ENCODE measurements at regions not wholly inside any gene's neighbourhood (a gene's known extent, or its start where the extent isn't known, plus 50 kb on each side); places are given as distances from the start of the nearest gene placed in this dataset.
A peak's percentile ranks its signal among the peaks of the same experiment; 100 is the strongest.

- H3K4me3 Mint-ChIP-seq = no peak overlapping the region
- no peak for ATAC-seq (replicated peaks in 1 of 2)
Measured at GRCh38 chr2:41414486-41415230, 633.2 kb upstream of the PKDCC start.

GRCh38 chr2:41417511-41417910 lies 630.3 kb upstream of the PKDCC start:
- Mint-ChIP-seq H3K9me3 (no peaks in the 10 kb centered on the region), H3K4me3 (no peak overlapping the region), H3K36me3 (ENCODE audit: insufficient read depth in 2 of 2) (no peaks in the 10 kb centered on the region), H3K27ac (no peak overlapping the region), H3K4me1 (ENCODE audit: low read depth) (no peaks in the 10 kb centered on the region), H3K27me3 (ENCODE audit: low read depth) (no peaks in the 10 kb centered on the region)
- DNase-seq = no peak
- ATAC-seq (replicated peaks in 1 of 2) = no peak

More at GRCh38 chr2:41414486-41415230, 633.2 kb upstream of the PKDCC start:
- H3K4me1 Mint-ChIP-seq (ENCODE audit: low read depth) = no peaks in the 10 kb centered on the region
- peaks cover 2 to 4% of the 10 kb centered on the region in 2 donors for H3K9me3 Mint-ChIP-seq
- no peaks in the 10 kb centered on the region for H3K36me3 Mint-ChIP-seq (ENCODE audit: insufficient read depth in 2 of 2)
- no peaks in the 10 kb centered on the region for H3K27me3 Mint-ChIP-seq (ENCODE audit: low read depth)
- DNase-seq = peak; percentile 0 to 5
- no peak overlapping the region for H3K27ac Mint-ChIP-seq

GRCh38 chr2:41420219-41420618 lies 627.6 kb upstream of the PKDCC start:
- Mint-ChIP-seq H3K27ac (no peak overlapping the region), H3K4me1 (ENCODE audit: low read depth) (no peaks in the 10 kb centered on the region)

GRCh38 chr2:41420872-41421271 lies 626.9 kb upstream of the PKDCC start:
- H3K4me1 Mint-ChIP-seq (ENCODE audit: low read depth) = no peaks in the 10 kb centered on the region
- ATAC-seq (replicated peaks in 1 of 2) (no peak), DNase-seq (no peak)
- no peak overlapping the region for H3K27ac Mint-ChIP-seq
- peaks cover 0 to 4% of the 10 kb centered on the region in 2 donors for H3K9me3 Mint-ChIP-seq
- H3K4me3 Mint-ChIP-seq = no peak overlapping the region
- H3K36me3 Mint-ChIP-seq (ENCODE audit: insufficient read depth in 2 of 2) = no peaks in the 10 kb centered on the region
- no peaks in the 10 kb centered on the region for H3K27me3 Mint-ChIP-seq (ENCODE audit: low read depth)

More at GRCh38 chr2:41420219-41420618, 627.6 kb upstream of the PKDCC start:
- no peak for ATAC-seq (replicated peaks in 1 of 2)
- no peaks in the 10 kb centered on the region for H3K27me3 Mint-ChIP-seq (ENCODE audit: low read depth)
- DNase-seq = no peak
- H3K4me3 Mint-ChIP-seq = no peak overlapping the region
- H3K36me3 Mint-ChIP-seq (ENCODE audit: insufficient read depth in 2 of 2) = no peaks in the 10 kb centered on the region
- H3K9me3 Mint-ChIP-seq = peaks cover 0 to 4% of the 10 kb centered on the region in 2 donors

- ATAC-seq (replicated peaks in 1 of 2) = no peak
- Mint-ChIP-seq H3K4me1 (ENCODE audit: low read depth) (no peaks in the 10 kb centered on the region), H3K9me3 (no peaks in the 10 kb centered on the region), H3K27me3 (ENCODE audit: low read depth) (no peaks in the 10 kb centered on the region), H3K4me3 (no peak overlapping the region), H3K27ac (no peak overlapping the region), H3K36me3 (ENCODE audit: insufficient read depth in 2 of 2) (no peaks in the 10 kb centered on the region)
- DNase-seq = no peak
Measured at GRCh38 chr2:41431756-41432155, 616.1 kb upstream of the PKDCC start.

- no peaks in the 10 kb centered on the region for H3K9me3 Mint-ChIP-seq
- DNase-seq (no peak), ATAC-seq (replicated peaks in 1 of 2) (no peak)
- no peaks in the 10 kb centered on the region for H3K36me3 Mint-ChIP-seq (ENCODE audit: insufficient read depth in 2 of 2)
- no peak overlapping the region for H3K4me3 Mint-ChIP-seq
- no peaks in the 10 kb centered on the region for H3K4me1 Mint-ChIP-seq (ENCODE audit: low read depth)
- no peaks in the 10 kb centered on the region for H3K27me3 Mint-ChIP-seq (ENCODE audit: low read depth)
- no peak overlapping the region for H3K27ac Mint-ChIP-seq
Measured at GRCh38 chr2:41432459-41432858, 615.4 kb upstream of the PKDCC start.

- no peak for ATAC-seq (replicated peaks in 1 of 2)
- Mint-ChIP-seq H3K4me1 (ENCODE audit: low read depth) (no peaks in the 10 kb centered on the region), H3K4me3 (no peak overlapping the region), H3K36me3 (ENCODE audit: insufficient read depth in 2 of 2) (no peaks in the 10 kb centered on the region), H3K27ac (no peak overlapping the region), H3K27me3 (ENCODE audit: low read depth) (no peaks in the 10 kb centered on the region), H3K9me3 (peaks cover 1 to 2% of the 10 kb centered on the region in 2 donors)
- DNase-seq = no peak
Measured at GRCh38 chr2:41434991-41435390, 612.8 kb upstream of the PKDCC start.

GRCh38 chr2:41441958-41442357 lies 605.9 kb upstream of the PKDCC start:
- H3K27ac Mint-ChIP-seq = no peak overlapping the region
- H3K4me3 Mint-ChIP-seq = no peak overlapping the region
- H3K4me1 Mint-ChIP-seq (ENCODE audit: low read depth) = no peaks in the 10 kb centered on the region
- no peak for DNase-seq
- no peak for ATAC-seq (replicated peaks in 1 of 2)
- peaks cover 1 to 2% of the 10 kb centered on the region in 2 donors for H3K9me3 Mint-ChIP-seq
- H3K27me3 Mint-ChIP-seq (ENCODE audit: low read depth) = no peaks in the 10 kb centered on the region
- no peaks in the 10 kb centered on the region for H3K36me3 Mint-ChIP-seq (ENCODE audit: insufficient read depth in 2 of 2)

- Mint-ChIP-seq H3K36me3 (ENCODE audit: insufficient read depth in 2 of 2) (no peaks in the 10 kb centered on the region), H3K27ac (no peak overlapping the region), H3K4me1 (ENCODE audit: low read depth) (no peaks in the 10 kb centered on the region), H3K9me3 (peaks cover 0 to 1% of the 10 kb centered on the region in 2 donors), H3K4me3 (no peak overlapping the region), H3K27me3 (ENCODE audit: low read depth) (no peaks in the 10 kb centered on the region)
- DNase-seq = no peak
- no peak for ATAC-seq (replicated peaks in 1 of 2)
Measured at GRCh38 chr2:41445865-41446264, 602.0 kb upstream of the PKDCC start.

- no peak overlapping the region for H3K27ac Mint-ChIP-seq
Measured at GRCh38 chr2:41446266-41446665, 601.6 kb upstream of the PKDCC start.

GRCh38 chr2:41448221-41448620 lies 599.6 kb upstream of the PKDCC start:
- ATAC-seq (replicated peaks in 1 of 2) = no peak
- no peak overlapping the region for H3K4me3 Mint-ChIP-seq
- peaks cover 0 to 3% of the 10 kb centered on the region in 2 donors for H3K9me3 Mint-ChIP-seq
- no peaks in the 10 kb centered on the region for H3K36me3 Mint-ChIP-seq (ENCODE audit: insufficient read depth in 2 of 2)
- no peaks in the 10 kb centered on the region for H3K4me1 Mint-ChIP-seq (ENCODE audit: low read depth)
- DNase-seq = no peak
- no peaks in the 10 kb centered on the region for H3K27me3 Mint-ChIP-seq (ENCODE audit: low read depth)
- H3K27ac Mint-ChIP-seq = no peak overlapping the region

More at GRCh38 chr2:41446266-41446665, 601.6 kb upstream of the PKDCC start:
- Mint-ChIP-seq H3K27me3 (ENCODE audit: low read depth) (no peaks in the 10 kb centered on the region), H3K36me3 (ENCODE audit: insufficient read depth in 2 of 2) (no peaks in the 10 kb centered on the region), H3K4me1 (ENCODE audit: low read depth) (no peaks in the 10 kb centered on the region), H3K9me3 (peaks cover 0 to 3% of the 10 kb centered on the region in 2 donors), H3K4me3 (no peak overlapping the region)
- DNase-seq (no peak), ATAC-seq (replicated peaks in 1 of 2) (no peak)

GRCh38 chr2:41457026-41457425 lies 590.8 kb upstream of the PKDCC start:
- DNase-seq = no peak
- ATAC-seq (replicated peaks in 1 of 2) = no peak
- H3K27ac Mint-ChIP-seq = no peak overlapping the region
- no peaks in the 10 kb centered on the region for H3K4me1 Mint-ChIP-seq (ENCODE audit: low read depth)
- no peaks in the 10 kb centered on the region for H3K27me3 Mint-ChIP-seq (ENCODE audit: low read depth)
- H3K9me3 Mint-ChIP-seq = no peaks in the 10 kb centered on the region
- H3K4me3 Mint-ChIP-seq = no peak overlapping the region
- H3K36me3 Mint-ChIP-seq (ENCODE audit: insufficient read depth in 2 of 2) = no peaks in the 10 kb centered on the region

- DNase-seq (no peak), ATAC-seq (replicated peaks in 1 of 2) (no peak)
- peaks cover 0 to 2% of the 10 kb centered on the region in 2 donors for H3K9me3 Mint-ChIP-seq
- no peak overlapping the region for H3K27ac Mint-ChIP-seq
- H3K36me3 Mint-ChIP-seq (ENCODE audit: insufficient read depth in 2 of 2) = no peaks in the 10 kb centered on the region
- no peak overlapping the region for H3K4me3 Mint-ChIP-seq
- no peaks in the 10 kb centered on the region for H3K27me3 Mint-ChIP-seq (ENCODE audit: low read depth)
- H3K4me1 Mint-ChIP-seq (ENCODE audit: low read depth) = no peaks in the 10 kb centered on the region
Measured at GRCh38 chr2:41460661-41461060, 587.2 kb upstream of the PKDCC start.

GRCh38 chr2:41464395-41464794 lies 583.4 kb upstream of the PKDCC start:
- H3K27ac Mint-ChIP-seq = no peak overlapping the region
- DNase-seq = no peak
- H3K36me3 Mint-ChIP-seq (ENCODE audit: insufficient read depth in 2 of 2) = no peaks in the 10 kb centered on the region
- no peak overlapping the region for H3K4me3 Mint-ChIP-seq
- H3K27me3 Mint-ChIP-seq (ENCODE audit: low read depth) = no peaks in the 10 kb centered on the region
- peaks cover 0 to 2% of the 10 kb centered on the region in 2 donors for H3K9me3 Mint-ChIP-seq
- no peak for ATAC-seq (replicated peaks in 1 of 2)
- no peaks in the 10 kb centered on the region for H3K4me1 Mint-ChIP-seq (ENCODE audit: low read depth)

Measured in activated T-cell treated with anti-CD3 and anti-CD28 coated beads, Interleukin-2, amount 50 U/mL, for 72 hours (primary cell).